ENCODE measurements at regions not wholly inside any gene's neighbourhood (a gene's known extent, or its start where the extent isn't known, plus 50 kb on each side); places are given as distances from the start of the nearest gene placed in this dataset.

GRCh38 chr16:61564716-61565115 lies 471.5 kb downstream of the CDH8 start:
- CTCF ChIA-PET: interaction anchor here (0.8 kb wide), 1 partner anchor 18 kb away, joined by 3 read pairs; no protein-coding TSS in a partner anchor
- H3K27me3 ChIP-seq (ENCODE audit: control insufficient read depth, insufficient read depth, low read length): no peaks in the 10 kb centered on the region
- no peak overlapping the region for H3K4me3 ChIP-seq (ENCODE audit: low read depth, low read length)
- TF ChIP-seq, protein P1, sequence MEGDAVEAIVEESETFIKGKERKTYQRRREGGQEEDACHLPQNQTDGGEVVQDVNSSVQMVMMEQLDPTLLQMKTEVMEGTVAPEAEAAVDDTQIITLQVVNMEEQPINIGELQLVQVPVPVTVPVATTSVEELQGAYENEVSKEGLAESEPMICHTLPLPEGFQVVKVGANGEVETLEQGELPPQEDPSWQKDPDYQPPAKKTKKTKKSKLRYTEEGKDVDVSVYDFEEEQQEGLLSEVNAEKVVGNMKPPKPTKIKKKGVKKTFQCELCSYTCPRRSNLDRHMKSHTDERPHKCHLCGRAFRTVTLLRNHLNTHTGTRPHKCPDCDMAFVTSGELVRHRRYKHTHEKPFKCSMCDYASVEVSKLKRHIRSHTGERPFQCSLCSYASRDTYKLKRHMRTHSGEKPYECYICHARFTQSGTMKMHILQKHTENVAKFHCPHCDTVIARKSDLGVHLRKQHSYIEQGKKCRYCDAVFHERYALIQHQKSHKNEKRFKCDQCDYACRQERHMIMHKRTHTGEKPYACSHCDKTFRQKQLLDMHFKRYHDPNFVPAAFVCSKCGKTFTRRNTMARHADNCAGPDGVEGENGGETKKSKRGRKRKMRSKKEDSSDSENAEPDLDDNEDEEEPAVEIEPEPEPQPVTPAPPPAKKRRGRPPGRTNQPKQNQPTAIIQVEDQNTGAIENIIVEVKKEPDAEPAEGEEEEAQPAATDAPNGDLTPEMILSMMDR (IDR thresholded peaks at IDR 0.05; ENCODE audit: insufficient read depth, low read depth, low read length): no peak
- H3K36me3 ChIP-seq (ENCODE audit: control insufficient read depth, insufficient read depth, low read length): no peaks in the 10 kb centered on the region
- POLR2A ChIA-PET: no interaction called here
- DNase-seq (ENCODE audit: low read depth): no peak

- ChIA-PET POLR2A (no interaction called here), CTCF (no interaction called here)
- no peaks in the 10 kb centered on the region for H3K27me3 ChIP-seq (ENCODE audit: control insufficient read depth, insufficient read depth, low read length)
- H3K36me3 ChIP-seq (ENCODE audit: control insufficient read depth, insufficient read depth, low read length): no peaks in the 10 kb centered on the region
- TF ChIP-seq, protein P1 (IDR thresholded peaks at IDR 0.05; ENCODE audit: insufficient read depth, low read depth, low read length): no peak
- H3K4me3 ChIP-seq (ENCODE audit: low read depth, low read length): no peak overlapping the region
- no peak for DNase-seq (ENCODE audit: low read depth)
Measured at GRCh38 chr16:61555718-61556441, 480.4 kb downstream of the CDH8 start.

DNA sequence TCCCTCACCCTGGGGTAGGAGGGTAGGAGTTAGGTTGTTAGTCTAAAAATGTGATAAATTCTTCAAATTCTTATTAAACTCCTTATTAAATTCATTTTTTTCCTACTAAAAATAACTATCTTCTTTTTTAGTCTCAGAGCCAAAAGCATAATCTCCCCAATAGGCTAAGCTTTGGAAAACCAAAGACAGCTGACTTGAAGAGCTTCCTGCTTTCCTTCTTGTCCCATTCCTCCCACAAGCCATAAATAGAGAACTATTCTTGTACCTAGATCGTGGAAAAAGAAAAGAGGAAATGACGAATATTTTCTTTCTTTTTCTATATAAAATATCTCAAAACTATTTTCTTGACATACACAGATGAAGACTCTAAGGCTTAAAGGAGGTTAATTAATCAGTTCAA lies 486.9 kb downstream of the CDH8 start:
- ChIA-PET POLR2A (no interaction called here), CTCF (no interaction called here)
- TF ChIP-seq, protein P1 (IDR thresholded peaks at IDR 0.05; ENCODE audit: insufficient read depth, low read depth, low read length): no peak
- Histone ChIP-seq H3K36me3 (ENCODE audit: control insufficient read depth, insufficient read depth, low read length) (no peaks in the 10 kb centered on the region), H3K27me3 (ENCODE audit: control insufficient read depth, insufficient read depth, low read length) (no peaks in the 10 kb centered on the region), H3K4me3 (ENCODE audit: low read depth, low read length) (no peak overlapping the region)
- DNase-seq (ENCODE audit: low read depth): no peak

DNA sequence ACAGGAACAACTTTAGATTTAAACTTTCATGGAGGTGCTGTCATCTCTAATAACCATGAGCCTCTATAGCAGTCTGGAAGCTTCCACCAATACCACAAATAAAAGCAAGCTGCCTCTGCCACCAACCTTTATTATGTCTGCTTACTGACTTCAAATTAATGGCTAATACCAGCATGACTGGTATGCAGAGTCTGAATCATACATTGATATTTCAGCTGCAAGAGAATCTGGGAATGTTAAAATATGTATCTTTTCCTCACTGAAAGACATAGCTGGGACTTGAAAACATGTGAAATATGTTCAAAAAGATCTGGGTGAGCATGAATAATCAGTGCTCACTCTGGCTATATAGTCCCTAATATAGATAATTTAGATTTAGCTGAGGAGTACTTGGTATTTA lies 488.6 kb downstream of the CDH8 start:
- TF ChIP-seq, protein P1 (IDR thresholded peaks at IDR 0.05; ENCODE audit: insufficient read depth, low read depth, low read length): no peak
- Histone ChIP-seq H3K36me3 (ENCODE audit: control insufficient read depth, insufficient read depth, low read length) (no peaks in the 10 kb centered on the region), H3K4me3 (ENCODE audit: low read depth, low read length) (no peak overlapping the region), H3K27me3 (ENCODE audit: control insufficient read depth, insufficient read depth, low read length) (no peaks in the 10 kb centered on the region)
- DNase-seq (ENCODE audit: low read depth): no peak
- POLR2A ChIA-PET: no interaction called here
- CTCF ChIA-PET: no interaction called here

GRCh38 chr16:61544165-61544564 lies 492.1 kb downstream of the CDH8 start:
- ChIA-PET POLR2A (no interaction called here), CTCF (no interaction called here)
- H3K4me3 ChIP-seq (ENCODE audit: low read depth, low read length): no peak overlapping the region
- TF ChIP-seq, protein P1 (IDR thresholded peaks at IDR 0.05; ENCODE audit: insufficient read depth, low read depth, low read length): no peak
- no peaks in the 10 kb centered on the region for H3K36me3 ChIP-seq (ENCODE audit: control insufficient read depth, insufficient read depth, low read length)
- H3K27me3 ChIP-seq (ENCODE audit: control insufficient read depth, insufficient read depth, low read length): no peaks in the 10 kb centered on the region
- no peak for DNase-seq (ENCODE audit: low read depth)

Measured in BJ (cell line).